ENCODE measurements at regions not wholly inside any gene's neighbourhood (a gene's known extent, or its start where the extent isn't known, plus 50 kb on each side); places are given as distances from the start of the nearest gene placed in this dataset.

DNA sequence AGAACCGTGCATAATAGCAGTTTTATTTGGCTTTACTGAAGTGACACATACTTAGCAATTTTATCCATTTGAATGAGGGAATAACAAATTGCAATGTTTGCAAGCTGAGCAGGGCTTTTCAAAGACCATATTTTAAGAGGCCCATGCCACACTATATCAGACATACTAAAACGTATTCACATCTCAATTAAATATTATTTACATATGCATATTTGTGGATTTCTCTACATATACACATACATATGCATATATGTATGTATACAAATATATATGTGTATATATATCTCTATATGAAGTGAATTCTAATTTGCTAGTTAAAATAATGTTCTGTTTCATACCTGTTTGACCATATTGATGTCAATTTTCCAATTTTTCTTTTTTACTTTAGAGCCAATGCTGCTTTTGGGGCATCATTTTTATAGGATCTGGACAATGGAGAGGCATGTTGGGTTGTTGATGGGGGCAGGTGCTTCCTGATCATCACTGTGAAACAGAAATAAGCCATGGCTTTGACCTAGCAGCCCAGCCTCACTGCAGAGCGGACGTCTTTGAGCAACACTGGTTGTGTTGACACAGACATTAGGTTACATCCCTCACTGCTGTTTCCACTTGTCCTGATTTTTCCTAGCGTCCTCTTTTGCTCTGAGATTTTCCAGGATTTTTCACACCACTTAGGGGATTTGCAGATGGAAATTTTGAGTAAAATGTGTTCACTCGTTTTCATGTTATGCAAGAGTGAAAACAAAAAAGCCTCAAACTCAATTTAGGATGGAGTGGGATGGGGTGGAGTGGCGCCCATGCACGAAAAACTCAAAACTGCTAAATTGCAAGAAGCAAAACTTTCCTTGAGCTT, 56.9 kb downstream of the RDH14 start:
- no peak for DNase-seq

DNA sequence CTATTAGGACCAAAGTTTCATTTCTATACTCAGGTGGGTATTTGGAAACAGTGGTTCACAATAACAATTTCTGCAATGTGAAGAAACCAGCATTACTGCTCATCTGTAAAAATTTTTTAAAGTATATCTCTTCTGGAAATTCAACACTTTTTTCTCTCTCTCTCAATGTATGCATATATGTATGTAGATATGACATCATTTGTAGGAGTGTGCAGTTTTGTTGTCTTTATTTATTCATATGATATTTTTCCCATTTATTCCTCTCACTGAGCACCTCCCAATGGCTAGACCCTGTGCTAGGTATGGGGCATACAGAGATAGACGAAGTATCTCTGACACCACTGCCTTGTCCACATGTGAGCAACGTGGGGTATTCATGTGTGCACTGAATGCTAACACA, 58.3 kb downstream of the RDH14 start:
- no peak for DNase-seq

DNA sequence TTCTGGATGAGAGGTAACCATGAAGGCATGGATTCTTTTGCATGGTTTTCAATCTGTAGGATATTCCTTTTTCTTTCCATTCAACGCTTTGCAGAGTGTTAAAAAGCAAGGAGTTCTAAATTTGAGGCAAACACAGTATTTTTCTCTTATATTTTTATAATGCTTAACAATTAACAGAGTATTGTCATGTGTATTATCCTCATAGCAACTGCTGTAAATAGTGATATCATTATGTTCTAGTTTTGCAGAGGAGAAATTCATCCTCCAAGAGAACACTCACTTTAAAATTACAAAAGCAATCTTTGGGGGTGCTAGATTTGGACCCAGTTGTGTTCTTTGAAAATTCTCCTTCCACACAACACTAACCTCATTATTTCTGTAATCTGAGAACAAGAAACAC, 58.7 kb downstream of the RDH14 start:
- no peak for DNase-seq

DNA sequence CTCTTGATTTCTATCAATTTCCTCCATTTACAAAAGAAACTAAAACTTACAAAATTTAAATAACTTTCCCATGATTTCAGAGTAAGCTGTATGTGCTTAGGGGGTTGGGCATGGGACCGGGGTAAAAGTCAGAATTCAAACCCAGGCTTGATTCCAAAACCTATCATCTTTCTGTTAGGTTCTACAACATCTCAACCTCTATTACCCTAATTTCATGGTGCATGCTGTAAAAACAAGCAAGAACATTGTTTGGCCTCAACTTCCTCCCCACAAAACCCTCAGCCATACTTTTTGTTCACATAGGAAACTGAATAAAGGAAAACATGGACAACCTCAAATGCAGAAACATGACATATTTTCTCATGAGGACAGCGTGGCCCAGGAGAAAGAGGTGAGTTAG, 59.3 kb downstream of the RDH14 start:
- no peak for DNase-seq

DNA sequence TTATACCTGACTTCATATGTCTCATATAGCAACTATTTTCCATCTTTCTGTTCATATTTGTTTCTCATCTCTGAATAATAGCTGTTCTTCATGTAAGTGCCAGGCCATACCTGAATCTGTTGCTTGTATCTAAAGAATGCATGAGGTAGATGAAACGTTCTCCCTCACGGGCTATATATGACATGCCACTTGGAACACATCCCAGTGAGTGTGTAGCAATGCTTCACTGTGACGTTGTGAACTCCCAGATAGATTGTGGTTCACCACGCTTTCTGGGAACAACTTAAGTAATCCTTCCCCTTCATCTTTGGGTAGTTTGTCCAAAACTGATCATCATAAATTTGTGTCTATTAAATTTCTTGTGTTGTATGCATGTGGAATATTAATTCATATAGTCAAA, 60.1 kb downstream of the RDH14 start:
- DNase-seq: no peak

DNA sequence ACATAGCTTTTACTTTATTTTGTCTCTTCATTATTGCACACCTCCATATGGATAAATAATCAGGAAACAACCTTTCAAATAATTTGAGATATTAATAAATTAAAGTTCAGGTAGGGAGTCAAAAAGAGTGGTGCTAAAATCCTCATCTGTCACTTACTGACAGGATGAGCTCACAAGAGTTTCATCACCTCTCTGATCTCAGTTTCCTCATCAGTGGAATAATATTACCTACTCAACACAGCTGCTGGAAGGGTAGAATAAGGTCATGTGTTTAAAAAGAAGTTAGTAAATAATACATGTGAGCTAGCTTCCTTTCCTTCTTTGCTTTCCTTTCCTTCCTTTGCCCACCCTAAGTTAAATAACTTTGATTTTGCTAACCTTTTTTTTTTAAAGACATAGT, 61.9 kb downstream of the RDH14 start:
- DNase-seq: no peak

DNA sequence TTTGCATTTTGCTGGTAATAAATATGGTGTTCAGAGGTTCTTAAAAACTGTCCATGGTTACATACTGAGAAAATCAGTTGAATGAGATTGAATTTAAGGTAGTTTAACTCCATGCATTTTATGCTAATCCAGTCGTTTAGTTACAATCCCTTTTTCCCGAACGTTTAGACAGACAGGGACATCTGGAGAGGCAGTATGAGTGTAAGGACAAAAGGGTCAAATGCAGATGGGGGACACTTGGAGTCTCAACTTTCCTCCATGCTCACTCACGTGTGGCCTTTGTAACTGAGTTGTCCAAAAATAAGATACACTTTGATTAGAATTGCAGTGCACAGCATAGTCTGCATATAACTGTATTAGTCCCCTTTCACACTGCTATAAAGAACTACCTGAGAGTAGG, 63.9 kb downstream of the RDH14 start:
- no peak for DNase-seq

DNA sequence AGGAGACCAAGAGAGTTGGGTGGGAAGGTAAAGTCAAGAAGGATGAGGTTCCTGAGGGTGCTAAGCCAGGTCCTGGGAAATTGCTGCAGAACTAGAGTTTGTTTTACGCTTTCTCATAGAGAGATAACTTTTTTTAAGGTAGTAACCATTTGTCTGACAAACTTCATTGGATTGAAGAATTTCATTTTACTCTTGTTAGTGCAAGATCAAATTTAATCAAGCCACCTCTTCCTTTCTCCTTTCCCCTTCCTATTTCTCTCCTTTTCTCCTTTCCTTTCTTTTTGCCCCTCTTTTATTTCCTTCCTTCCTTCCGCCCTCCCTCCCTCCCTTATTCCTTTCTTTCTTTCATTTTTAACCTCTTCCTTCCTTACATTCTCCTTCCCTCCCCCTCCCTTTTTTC, 65.4 kb downstream of the RDH14 start:
- DNase-seq: no peak

DNA sequence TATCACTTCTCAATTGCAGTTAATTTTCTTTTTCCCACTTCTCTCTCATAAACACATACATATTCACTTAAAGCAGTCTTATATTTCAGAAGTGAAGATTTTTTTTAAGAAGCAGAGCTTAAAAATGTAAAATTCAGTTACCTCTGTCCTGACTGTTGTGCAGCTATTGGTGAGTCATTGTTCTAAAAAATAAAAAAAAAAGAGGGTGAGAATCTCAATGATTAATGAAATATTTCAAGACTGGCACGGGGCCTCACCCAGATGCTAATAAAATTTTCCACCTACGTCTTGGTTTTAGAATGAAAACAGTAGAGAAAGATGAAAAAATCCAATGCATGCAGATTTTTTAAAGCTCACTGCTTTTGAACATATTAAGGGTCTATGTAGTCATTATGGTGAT, 67.7 kb downstream of the RDH14 start:
- no peak for DNase-seq

DNA sequence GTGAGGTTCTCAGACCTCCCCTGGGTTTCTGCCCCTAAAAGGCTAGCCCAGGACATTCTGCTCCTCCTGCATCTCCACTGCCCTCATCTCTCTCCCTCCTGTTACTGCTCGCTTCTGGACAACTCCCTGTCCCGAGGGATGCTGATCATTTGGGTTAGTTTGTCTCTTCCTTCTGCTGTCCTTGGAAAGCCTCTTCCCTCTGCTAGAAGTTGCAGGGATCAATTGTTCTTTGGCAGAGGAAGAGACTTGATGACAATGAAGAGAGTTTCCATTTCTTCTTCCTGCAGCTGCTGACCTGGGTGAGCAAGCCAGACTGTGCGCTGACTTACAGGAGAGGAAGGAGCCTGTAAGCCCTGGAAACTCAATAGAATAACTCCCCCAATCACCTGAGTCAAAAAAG, 68.9 kb downstream of the RDH14 start:
- no peak for DNase-seq

DNA sequence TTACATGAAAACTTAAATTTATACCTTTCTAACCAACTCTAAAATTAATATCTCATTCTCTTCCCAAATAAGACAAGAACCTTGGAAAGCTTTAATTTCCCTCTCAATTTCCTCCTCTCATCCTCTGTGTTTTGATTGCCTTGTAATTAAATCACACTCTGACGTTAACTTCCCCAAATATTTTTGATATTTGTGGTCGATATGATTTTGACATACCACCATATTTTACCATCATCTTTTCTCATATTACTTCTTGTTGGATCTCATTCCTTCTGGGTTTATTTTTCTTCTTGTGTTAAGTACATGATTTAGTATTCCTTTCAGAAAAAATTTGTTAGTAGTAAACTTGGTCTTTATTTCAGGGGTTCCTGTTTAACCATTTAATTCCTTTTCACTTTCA, 69.6 kb downstream of the RDH14 start:
- DNase-seq: no peak

DNA sequence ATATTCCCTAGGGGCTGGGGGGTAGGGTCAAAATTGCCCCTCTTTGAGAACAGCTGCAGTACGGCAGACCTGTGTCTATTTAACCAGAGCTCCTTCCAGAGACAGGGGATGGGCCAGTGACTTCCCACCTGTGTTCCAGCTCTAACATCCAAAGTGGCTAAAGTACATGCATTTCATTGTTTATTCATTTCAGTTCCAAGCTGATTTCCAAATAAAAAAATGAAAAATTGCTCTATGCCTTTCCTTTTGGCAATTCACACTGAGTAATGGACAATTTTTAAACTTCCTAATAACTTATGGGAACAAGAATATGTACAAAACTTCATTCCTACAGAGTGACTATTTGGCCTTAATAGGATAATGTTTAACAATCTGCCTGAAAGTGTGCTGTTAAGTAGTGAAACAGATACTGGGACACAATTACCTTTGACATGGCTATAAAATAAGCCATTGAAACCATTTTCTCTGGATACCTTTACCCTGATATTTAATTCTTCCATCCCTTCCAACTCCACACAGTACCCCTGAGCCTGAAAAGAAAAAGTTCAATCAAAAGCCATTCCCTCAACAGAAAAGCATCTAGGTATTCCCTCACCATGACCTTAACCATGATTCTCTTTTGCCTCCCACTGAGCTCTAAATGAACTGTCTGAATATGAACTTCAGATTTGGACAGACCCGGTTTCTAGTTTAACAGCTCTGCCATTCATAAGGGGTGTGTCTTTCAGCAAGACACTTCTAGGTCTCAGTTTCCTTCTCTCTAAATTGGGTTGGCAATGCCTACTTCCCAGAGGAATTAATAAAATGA, 73.1 kb downstream of the RDH14 start:
- DNase-seq: no peak

DNA sequence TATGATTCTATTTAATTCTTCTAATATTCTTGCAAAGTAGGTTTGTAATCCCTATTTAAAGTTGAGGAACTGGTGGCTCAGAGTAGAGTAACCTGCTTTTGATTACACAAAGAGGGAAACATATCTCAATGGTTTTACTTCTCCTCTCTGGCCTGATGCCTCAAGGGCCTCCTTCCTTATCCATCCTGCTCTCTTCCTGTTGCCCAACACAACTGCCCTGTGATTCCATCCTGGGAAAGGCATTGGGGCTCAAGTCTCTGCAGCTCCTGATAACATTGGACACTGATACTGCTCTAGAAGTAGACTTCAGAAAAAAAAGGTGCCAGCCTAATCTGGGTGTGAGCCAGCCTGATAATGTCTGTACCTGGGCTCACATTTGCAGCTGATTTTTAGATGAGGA, 75.8 kb downstream of the RDH14 start:
- no peak for DNase-seq

DNA sequence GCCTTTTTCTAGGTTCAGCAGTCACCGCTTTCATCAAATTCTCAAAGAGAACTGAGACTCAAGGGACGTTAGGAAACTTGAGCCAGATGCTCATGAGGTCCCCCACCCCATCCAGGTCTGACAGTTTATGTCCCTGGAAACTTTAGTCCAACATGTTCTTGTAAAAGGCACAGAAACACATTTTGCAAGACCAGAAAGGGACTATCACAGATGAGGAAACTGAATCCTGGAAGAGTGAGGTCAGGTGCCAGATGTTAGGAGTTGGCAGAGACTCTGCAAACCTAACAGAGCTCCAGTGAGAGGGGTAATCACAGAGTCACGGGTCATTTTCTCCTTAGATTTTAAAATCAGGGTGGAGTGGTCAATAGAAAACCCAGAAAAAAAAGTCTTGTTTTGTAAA, 76.6 kb downstream of the RDH14 start:
- no peak for DNase-seq

DNA sequence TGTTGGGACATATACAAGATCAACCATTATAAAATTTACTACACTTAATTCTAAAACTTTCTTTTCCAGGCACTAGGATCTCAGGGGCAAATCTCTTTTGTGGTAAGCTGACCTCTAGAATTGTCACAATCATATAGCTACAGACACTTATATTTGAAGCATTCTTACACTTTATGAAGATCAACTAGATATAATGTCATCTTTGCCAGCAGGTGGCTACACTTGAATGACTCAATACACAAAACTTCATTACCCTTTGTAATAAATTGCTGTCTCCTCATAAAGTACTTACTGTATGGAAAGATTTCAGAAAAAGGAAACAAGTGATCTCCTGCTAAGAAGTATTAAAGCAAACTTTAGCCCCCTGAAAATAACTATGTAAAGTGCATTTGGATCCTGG, 77.8 kb downstream of the RDH14 start:
- no peak for DNase-seq

DNA sequence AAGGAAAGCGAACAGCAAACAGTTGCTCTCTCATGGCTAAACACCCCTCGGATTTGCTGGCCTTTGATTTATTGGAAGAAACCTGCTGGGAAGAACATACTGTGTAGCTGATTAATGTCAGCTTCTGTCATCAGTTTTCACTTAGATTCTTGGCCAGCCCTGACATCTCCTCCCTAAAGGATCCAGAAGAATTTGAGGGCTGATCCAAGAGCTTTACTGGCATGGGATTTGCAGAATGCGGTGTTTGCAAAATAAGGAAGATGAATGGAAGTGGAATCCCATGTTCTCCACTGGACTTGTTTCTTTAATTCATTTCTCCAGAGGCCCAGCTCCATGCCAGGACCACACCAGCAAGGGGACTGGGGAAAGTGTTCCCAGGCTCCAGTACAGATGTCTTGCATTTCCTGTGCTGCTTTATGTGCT, 80.5 kb downstream of the RDH14 start:
- no peak for DNase-seq

DNA sequence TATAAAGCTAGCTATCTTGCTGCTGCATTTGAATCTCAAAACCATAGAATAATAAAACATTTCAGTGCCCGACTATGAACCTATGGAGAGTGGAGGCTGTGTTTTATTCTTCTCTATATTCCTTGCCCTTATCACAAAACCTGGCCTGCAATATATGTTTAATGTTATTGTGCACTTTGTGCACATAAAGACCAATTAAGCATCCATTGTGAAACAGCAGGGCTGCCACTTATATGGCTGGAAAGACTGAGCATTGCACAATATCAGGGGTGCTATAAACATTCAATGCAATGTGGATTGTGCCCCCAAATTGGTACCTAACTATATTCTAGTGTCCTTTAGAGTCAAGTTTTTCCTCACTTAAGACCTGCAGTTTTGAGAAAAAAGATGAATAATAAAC, 83.2 kb downstream of the RDH14 start:
- DNase-seq: no peak

DNA sequence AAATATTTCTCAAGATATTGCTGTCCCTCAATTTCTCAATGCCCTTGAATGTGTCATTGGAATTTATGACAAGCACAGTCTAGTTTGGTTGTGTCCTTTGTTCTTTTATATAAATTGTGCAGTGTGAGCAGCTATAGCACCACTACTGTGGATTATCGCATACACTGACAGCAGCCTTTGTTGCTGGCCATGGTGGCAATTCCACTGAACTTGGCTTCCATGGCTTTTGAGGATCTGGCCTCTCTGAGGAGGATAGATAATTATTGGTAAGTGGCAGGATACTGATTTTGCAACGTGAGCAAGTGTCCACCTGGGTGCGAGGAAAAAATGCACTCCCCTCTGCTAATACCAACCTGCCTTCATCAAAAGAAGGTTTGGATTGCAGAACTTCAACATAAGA, 84.0 kb downstream of the RDH14 start:
- no peak for DNase-seq

DNA sequence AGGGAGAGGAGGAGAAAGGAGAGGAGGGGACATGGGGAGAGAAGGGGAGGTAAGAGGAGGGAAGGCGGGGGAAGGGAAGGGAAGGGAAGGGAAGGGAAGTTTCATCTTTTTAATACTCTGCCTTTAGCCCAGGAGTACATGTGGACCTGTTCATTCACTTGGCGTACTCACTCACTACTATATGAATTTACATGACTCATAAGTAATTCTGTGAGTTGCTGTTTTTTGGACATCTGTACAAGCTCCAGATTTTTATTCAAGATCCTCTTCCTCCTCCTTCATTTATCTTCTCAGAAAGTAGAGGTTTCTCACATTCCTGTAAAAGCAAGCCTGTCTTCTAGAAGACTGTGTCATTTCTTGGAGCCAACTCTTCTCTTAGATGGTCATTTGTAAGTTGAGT, 84.6 kb downstream of the RDH14 start:
- DNase-seq: no peak

DNA sequence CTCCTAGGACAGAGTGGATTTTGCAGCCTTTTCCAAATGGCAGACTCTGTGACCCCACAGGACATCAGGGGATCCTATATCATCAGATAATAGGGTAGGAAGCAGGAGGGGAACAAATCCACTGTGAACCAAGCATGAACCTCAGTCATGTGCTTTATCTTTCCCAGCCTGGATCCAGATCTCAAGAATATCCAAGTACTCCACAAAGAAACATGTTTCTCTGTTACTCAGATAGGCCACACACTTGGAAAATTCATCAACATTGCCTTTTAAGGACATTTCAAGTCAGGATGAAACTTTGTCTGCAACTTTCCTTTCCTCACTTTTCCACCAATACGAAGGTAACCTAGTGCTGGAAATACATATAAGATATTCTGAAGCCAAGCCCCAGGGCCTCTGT, 85.8 kb downstream of the RDH14 start:
- no peak for DNase-seq

DNA sequence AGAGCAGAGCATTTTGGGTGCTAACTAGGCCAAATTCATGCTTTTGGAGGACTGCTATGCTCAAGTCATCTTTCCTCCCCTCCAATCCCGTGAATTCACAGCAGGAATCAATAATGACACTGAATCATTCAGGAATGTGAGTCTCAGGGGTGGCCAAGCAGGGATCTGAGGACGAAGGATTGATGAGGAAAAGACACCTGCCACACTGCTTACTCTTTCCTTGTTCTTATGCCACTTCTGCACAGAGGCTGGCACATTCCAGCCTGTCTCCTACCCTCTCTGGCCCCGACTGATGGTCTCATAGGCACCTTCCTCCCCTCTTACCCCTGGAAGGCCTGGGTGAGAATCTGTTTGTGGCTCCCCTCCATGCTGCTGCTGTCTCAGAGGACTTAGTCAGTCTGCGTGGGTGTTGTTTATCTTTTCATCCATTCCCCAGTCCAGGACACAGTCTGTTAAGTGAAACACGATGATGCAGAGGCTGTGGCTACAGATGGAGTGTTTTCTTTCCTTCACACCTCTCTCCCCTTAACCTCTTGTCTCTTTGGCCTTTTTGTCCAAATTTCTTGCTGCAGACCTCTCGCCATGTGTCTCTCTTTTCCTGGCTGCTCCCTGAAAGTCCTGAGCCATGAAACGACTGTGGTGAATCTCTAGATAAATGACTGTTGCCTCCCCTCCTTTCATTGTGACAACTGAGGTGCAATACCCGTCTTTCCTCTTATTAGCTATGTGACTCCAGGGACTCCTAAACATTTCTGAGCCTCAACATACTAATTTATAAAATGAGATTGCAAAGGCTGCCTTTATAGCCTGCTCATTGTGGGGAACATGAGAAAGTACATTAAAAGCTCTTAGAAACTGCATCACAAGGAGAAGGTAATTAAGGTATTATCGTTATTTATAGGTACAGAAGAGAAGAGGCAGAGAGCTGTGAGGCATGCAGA, 86.9 kb downstream of the RDH14 start:
- no peak for DNase-seq

DNA sequence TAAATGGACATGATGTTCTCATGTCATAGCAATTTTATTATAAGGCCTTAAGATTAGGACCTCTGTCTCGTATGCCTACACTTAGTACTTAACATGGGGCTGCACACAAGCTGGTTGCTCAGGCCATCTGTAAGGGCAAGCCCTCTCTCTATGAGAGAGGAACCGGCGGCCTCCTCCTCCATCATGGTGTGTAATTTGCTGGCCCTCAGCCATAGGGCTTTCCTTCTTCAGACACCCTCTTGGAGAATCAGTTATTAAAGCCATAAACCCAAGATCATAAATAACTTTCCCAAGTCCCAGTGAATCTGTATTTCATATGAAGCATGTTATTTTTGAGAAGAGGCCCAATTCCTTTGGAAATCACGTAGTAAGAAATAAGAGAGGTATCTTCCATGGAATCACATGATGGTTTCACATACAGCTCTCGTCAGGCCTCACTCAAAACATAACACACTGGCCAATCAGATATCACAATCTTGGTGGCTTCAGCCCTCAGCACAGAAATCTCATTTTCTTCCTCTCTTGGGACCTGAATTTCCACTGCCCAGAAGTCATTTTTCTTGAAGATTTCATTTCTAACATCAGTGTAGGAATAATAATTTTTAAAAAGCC, 92.6 kb downstream of the RDH14 start:
- no peak for DNase-seq

DNA sequence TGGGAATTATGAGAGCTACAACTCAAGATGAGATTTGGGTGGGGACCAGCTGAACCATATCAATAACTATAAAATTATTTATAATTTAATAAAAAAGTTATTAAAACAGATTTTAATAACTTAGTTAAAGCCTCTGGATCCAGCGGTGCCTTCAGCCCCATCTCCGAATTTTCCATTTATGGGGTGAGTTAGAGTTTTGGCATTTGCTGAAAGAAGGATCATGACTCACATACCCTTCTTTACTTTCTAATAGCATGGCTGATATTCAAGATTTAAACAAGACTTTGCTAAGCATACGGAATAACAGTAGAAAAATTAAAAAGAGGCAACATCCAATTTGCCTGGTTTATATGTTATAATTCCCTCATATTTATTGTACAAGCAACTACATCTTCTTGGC, 94.5 kb downstream of the RDH14 start:
- DNase-seq: no peak
